ENCODE measurements at regions not wholly inside any gene's neighbourhood (a gene's known extent, or its start where the extent isn't known, plus 50 kb on each side); places are given as distances from the start of the nearest gene placed in this dataset.

DNA sequence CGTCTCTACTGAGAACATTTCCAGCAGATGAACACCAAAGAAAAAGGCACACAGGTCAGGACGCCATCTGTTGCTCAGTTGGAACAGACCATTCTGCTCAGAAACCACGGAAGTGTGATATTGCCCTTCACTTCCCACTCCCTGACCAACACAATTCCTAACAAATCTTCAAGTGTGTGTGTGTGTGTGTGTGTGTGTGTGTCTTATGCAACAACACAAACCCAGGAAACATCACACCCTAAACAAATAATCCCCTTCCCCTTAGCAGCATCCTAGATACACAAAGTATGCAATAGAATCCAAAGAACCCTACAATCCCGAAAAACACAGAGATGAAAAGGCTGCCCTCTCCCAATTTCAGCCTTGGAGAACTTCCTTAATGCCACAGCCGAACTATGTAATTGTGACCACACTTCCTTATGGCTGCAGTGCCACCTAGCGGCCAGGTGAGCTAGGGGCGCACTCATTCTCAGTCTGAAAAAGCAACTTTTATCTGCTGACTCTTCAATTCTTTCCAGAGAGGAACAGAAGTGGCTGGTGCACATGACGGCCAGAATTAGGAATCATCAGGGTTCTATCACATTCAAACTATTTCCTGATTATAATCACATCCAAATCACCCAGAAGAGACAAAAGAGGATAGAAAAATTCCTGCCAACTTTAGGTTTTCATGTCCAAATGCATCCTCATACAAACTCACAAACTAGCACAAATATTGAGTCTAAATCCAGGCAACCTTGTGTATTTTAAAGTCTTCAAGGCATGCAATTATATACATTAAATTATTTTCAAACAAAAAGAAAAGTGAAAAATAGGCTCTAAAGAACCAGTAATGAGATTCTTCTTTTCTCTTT lies 164.9 kb downstream of the DHX15 start:
- DNase-seq (ENCODE audit: low read depth in 3 of 3, low spot score in 2 of 3) = peak; percentile 36 to 56 (median 47)

DNA sequence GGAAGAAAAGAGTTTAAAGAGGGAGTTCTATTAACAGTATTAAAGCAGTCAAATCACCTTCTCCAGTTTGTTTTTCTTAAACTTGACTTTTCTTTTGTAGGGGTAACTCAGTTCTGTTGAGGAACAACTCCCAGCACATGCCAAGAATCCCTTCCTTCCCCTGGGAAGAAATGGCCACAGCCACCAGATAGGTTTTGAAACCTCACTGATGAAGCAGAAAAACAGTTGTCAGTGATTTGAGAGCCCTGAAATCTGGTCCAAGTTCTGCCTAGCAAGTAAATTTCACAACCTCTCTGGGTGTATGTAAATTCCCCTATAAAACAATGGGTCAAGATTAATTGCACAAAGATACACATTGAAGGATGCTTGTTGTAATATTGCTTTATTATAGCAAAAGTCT lies 167.1 kb downstream of the DHX15 start:
- DNase-seq (ENCODE audit: low read depth in 3 of 3, low spot score in 2 of 3) = no peak

- DNase-seq (ENCODE audit: low read depth in 3 of 3, low spot score in 2 of 3) = no peak
These were observed 168.1 kb downstream of the DHX15 start for GRCh38 chr4:24416293-24416692.

- DNase-seq (ENCODE audit: low read depth in 3 of 3, low spot score in 2 of 3) = no peak
These were observed 171.0 kb downstream of the DHX15 start for GRCh38 chr4:24413311-24413784.

GRCh38 chr4:24411806-24412205 lies 172.5 kb downstream of the DHX15 start:
- no peak for DNase-seq (ENCODE audit: low read depth in 3 of 3, low spot score in 2 of 3)

GRCh38 chr4:24411299-24411698 lies 173.1 kb downstream of the DHX15 start:
- DNase-seq (ENCODE audit: low read depth in 3 of 3, low spot score in 2 of 3) = no peak

GRCh38 chr4:24408640-24409039 lies 175.7 kb downstream of the DHX15 start:
- DNase-seq (ENCODE audit: low read depth in 3 of 3, low spot score in 2 of 3) = no peak

DNA sequence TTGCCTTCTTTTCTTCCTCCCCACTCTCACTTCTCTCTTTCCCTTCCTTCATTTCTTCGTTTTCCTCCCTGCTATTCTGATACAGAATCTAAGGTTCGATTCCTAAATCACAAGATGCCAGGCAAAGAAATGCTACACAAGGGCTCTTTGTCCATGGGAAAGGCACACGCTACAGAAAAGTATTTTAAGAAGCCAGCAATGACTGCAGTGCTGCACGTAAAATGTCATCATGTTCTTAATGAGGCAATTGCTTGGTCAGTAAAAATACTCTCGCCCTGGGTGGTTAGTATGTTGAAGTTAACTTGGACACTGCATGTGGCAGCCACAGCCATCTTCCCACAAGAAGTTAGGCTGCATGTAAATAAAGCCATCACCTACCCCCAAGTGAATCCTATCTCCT lies 178.4 kb downstream of the DHX15 start:
- no peak for DNase-seq (ENCODE audit: low read depth in 3 of 3, low spot score in 2 of 3)

- DNase-seq (ENCODE audit: low read depth in 3 of 3, low spot score in 2 of 3) = no peak
These were observed 179.0 kb downstream of the DHX15 start for GRCh38 chr4:24405341-24405740.

GRCh38 chr4:24404281-24404680 lies 180.1 kb downstream of the DHX15 start:
- no peak for DNase-seq (ENCODE audit: low read depth in 3 of 3, low spot score in 2 of 3)

DNA sequence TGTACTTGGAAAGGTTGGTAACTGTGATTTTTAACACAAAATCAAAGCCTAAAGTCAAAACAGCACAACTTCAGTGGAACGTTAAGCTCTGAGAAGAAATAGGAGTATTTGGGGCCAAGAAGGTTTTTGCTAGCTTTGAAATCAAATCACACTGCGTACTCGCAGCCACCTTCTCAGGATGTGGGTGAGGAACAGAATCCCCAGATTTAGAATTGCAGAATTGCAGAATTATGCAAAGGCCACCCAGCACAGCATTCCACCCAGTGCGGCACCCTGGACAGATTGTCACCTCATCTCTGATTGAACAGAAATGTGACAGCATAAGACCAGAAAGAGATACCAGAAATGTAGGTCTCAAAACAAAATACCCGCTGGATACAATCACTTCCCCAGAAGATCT lies 181.1 kb downstream of the DHX15 start:
- DNase-seq (ENCODE audit: low read depth in 3 of 3, low spot score in 2 of 3) = no peak

DNA sequence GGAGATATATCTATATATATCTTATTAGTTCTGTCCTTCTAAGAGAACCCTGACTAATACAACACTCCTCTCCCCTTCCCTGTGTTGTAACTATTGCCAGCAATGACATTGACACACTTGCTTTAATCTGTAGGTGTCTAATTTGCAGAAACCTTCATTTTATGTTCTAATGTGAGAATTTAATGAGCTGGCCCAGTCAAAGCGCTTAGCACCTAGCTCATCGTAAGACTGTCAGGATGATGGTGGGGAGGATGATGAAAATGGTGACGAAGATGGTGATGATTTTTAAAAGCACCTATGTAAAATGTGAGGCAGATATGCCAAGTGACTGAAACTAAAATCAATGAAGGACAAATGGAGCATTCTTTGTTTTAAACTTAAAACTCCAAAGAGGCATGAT lies 183.8 kb downstream of the DHX15 start:
- no peak for DNase-seq (ENCODE audit: low read depth in 3 of 3, low spot score in 2 of 3)

GRCh38 chr4:24396988-24397387 lies 187.4 kb downstream of the DHX15 start:
- DNase-seq (ENCODE audit: low read depth in 3 of 3, low spot score in 2 of 3) = no peak

DNA sequence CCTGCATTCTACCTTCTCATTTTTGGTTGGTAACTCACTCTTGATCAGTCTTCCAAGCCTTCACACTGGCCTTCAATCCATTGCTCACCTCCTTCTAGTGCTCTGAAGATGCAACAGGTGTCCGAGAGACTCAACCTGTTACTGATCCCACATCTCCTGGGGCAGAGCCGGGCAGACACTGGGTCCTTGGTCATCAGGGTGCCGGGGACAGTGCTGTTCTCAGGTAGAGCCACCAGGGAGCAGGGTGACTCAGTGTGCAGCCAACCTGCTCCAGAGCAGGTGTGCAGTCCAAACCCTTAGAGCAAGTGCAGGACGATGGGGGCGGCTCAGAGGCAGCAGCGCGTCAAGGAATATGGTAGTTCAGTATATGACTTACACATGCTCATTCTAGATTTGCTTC lies 188.4 kb downstream of the DHX15 start:
- DNase-seq (ENCODE audit: low read depth in 3 of 3, low spot score in 2 of 3) = no peak

GRCh38 chr4:24394041-24394440 lies 190.3 kb downstream of the DHX15 start:
- DNase-seq (ENCODE audit: low read depth in 3 of 3, low spot score in 2 of 3) = no peak

DNA sequence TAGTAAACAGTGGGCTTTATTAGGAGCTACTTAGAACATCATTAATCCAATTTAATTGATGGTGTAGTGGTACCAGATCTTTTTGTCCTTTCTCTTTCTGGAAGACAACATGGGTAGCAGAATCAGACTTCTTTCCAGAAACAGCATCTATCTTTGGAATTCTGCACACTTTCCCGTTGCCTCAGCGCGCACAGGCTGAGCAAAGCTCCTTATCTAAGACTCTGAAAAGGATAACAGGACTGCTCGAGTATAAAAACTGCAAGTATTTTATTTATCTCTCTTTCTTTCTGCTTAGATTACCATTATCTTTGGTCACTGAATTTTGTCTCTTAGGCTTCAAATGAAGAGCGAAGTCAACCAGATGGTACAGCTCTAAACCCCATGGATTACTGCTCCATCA lies 191.7 kb downstream of the DHX15 start:
- no peak for DNase-seq (ENCODE audit: low read depth in 3 of 3, low spot score in 2 of 3)

GRCh38 chr4:24382381-24382780 lies 202.0 kb downstream of the DHX15 start:
- no peak for DNase-seq (ENCODE audit: low read depth in 3 of 3, low spot score in 2 of 3)

DNA sequence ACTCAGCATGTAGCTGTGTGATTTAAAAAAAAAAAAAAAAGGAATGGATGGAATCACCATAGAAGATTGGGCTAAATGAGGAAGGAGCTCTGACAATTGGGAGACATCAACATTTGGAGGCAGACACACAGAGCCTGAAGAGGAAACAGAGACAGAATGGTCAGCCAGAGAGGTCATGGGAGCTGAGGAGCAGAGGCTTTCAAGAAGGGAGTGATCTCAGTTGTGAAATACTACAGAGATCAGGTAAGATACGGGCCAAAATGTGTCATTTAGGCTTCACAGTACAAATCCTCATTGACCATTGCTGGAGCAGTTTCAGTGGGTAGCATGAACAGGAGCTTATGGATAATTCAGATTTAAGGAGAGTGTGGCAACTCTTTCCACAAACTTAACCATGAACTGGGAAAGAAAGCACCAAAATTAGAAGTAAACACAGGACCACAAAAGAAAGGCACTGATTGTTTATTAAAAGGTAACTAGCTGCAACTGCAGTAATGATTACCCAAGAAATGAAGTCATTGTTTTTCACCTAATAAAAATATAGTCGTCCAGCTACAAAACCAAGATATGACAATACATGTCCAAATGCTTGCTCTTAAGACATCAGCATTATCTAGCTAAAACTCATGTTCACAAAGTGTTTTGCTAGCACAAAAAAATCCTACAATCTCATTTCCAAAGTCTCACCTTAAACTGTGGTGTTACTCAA lies 203.2 kb downstream of the DHX15 start:
- no peak for DNase-seq (ENCODE audit: low read depth in 3 of 3, low spot score in 2 of 3)

- no peak for DNase-seq (ENCODE audit: low read depth in 3 of 3, low spot score in 2 of 3)
These were observed 210.7 kb downstream of the DHX15 start for GRCh38 chr4:24373704-24374103.

- DNase-seq (ENCODE audit: low read depth in 3 of 3, low spot score in 2 of 3) = no peak
These were observed 211.5 kb downstream of the DHX15 start for GRCh38 chr4:24372881-24373280.

- DNase-seq (ENCODE audit: low read depth in 3 of 3, low spot score in 2 of 3) = no peak
These were observed 212.0 kb downstream of the DHX15 start for GRCh38 chr4:24372341-24372740.

DNA sequence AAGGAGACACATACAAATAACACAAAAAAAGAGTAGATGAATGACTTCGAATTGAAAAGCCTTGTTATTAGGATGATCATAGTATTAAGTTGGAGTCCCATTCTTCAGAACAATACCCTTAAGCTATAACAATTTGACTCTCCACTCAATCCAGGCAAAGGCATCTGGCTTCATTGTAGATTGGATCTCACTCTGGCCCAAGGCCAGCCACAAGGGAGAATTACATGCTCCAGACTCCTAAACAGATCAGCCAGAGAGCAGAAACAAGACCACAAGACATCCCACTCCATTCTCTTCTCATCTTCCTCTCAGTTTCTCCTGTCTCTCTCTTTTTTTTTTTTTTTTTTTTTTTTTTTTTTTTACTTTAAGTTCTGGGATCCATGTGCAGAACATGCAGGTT lies 213.9 kb downstream of the DHX15 start:
- no peak for DNase-seq (ENCODE audit: low read depth in 3 of 3, low spot score in 2 of 3)

Data from right renal cortex interstitium (tissue), 3 donors.